ENCODE measurements at regions not wholly inside any gene's neighbourhood (a gene's known extent, or its start where the extent isn't known, plus 50 kb on each side); places are given as distances from the start of the nearest gene placed in this dataset.

DNA sequence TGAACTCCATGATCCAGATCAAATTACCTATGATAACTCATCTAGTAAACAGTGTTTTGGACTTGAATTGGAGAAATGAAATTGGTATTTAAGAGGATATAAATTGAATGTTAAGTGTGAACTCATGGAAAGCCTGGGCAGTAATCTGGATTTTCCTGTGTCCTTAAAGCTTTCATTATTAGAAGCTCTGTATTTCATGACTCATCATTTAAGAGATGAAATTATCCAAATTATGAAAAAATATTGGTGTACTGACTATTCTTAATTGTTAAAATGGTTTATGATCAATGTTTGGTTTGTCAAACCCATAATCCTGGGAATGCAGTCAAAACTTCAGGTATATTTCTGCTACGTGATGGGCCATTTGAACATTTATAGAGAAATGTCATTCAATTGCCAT is 332.2 kb upstream of the ST6GAL2 start:
- CTCF ChIA-PET: no interaction called here
- Mint-ChIP-seq H3K9me3 (no peaks in the 10 kb centered on the region), H3K27ac (no peak overlapping the region), H3K27me3 (no peaks in the 10 kb centered on the region), H3K4me1 (no peaks in the 10 kb centered on the region), H3K4me3 (no peak overlapping the region), H3K36me3 (no peaks in the 10 kb centered on the region)
- DNase-seq: no peak

DNA sequence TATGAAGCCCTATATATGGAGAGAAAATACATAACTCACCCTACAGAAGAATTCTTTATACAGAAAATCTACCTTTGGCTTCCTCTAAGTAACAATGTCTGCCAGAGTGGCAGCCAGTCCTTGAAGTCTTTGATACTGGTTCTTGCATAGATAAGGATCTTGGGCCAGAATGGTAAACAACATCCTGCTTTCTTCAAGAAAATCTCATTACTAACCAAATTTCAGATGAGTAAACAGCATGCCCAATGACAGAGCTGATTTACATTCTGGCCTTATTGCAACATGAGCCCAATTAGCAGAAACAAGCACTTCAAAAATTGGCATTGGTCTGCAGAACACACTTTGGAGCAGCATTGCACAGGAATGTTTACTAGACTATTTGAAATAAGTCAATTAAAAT is 336.5 kb upstream of the ST6GAL2 start:
- no peak for DNase-seq
- CTCF ChIA-PET: no interaction called here
- H3K27me3 Mint-ChIP-seq: no peaks in the 10 kb centered on the region
- no peaks in the 10 kb centered on the region for H3K4me1 Mint-ChIP-seq
- H3K9me3 Mint-ChIP-seq: no peaks in the 10 kb centered on the region
- H3K4me3 Mint-ChIP-seq: no peak overlapping the region
- H3K27ac Mint-ChIP-seq: no peak overlapping the region
- H3K36me3 Mint-ChIP-seq: no peaks in the 10 kb centered on the region

DNA sequence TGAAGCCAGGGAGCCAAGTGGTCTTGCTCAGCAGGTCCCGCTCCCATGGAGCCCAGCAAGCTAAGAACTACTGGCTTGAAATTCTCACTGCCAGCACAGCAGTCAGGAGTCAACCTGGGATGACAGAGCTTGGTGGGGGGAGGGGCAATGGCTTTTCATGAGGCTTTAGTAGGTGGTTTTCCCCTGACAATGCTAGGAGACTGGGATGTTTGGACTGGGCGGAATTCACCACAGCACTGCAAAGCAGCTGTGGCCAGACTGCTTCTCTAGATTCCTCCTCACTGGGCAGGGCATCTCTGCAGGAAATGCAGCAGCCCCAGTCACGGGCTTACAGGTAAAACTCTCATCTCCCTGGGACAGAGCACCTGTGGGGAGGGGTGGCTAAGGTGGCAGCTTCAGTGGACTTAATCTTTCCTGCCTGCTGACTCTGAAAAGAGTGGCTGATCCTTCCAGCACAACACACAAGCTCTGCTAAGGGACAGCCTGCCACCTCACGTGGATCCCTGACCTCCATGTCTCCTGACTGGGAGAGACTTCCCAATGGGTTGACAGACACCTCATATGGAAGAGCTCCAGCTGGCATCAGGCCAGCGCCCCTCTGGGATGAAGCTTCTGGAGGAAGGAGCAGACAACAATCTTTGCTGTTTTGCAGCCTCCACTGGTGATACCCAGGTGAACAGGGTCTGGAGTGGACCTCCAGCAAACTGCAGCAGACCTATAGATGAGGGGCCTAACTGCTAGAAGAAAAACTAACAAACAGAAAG is 349.7 kb upstream of the ST6GAL2 start:
- no peaks in the 10 kb centered on the region for H3K36me3 Mint-ChIP-seq
- DNase-seq: no peak
- no peaks in the 10 kb centered on the region for H3K4me1 Mint-ChIP-seq
- no peaks in the 10 kb centered on the region for H3K9me3 Mint-ChIP-seq
- H3K27me3 Mint-ChIP-seq: no peaks in the 10 kb centered on the region
- H3K4me3 Mint-ChIP-seq: no peak overlapping the region
- no peak overlapping the region for H3K27ac Mint-ChIP-seq
- CTCF ChIA-PET: no interaction called here

DNA sequence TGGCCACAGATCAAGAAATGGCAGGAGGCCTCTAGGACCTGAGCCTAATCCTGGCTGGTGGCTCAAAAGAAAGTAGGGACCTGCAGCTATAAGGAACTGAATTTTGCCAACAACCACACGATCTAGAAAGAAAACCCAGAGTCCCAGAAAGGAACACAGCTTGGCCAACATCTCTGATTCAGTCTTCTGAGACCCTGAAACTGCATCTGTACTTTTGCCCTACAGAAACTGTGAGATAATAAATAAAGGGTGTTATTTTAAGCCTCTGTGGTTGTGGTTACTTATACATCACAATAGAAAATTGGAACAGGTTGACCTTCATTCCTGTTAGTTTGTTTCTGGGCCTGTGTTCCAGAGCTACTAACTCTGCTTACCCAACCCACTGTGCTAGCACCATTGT is 356.8 kb upstream of the ST6GAL2 start:
- Mint-ChIP-seq H3K36me3 (no peaks in the 10 kb centered on the region), H3K4me3 (no peak overlapping the region), H3K27me3 (no peaks in the 10 kb centered on the region), H3K27ac (no peak overlapping the region), H3K4me1 (no peaks in the 10 kb centered on the region), H3K9me3 (no peaks in the 10 kb centered on the region)
- CTCF ChIA-PET: no interaction called here
- no peak for DNase-seq

DNA sequence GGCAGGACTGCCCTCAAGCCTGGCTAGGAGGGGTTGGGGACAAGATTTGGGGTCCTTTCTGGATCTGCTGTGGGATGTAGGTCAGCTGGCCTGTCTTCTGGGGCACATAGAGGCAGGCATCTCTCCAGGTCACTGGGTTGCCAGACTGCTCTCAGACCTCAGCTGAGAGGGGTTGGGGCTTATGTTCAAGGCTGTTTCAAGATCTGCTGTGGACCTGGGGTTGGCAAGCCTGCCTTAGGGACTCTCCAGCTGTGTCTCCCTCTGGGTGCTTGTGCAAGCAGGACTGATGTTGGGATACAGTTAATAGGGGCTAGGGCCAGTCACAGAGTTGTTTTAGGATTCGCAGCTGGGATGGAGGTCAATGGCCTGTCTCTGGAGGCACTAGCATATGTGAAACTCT is 363.0 kb upstream of the ST6GAL2 start:
- H3K36me3 Mint-ChIP-seq: no peaks in the 10 kb centered on the region
- DNase-seq: no peak
- H3K27me3 Mint-ChIP-seq: no peaks in the 10 kb centered on the region
- H3K4me1 Mint-ChIP-seq: no peaks in the 10 kb centered on the region
- H3K4me3 Mint-ChIP-seq: no peak overlapping the region
- CTCF ChIA-PET: no interaction called here
- no peak overlapping the region for H3K27ac Mint-ChIP-seq
- H3K9me3 Mint-ChIP-seq: no peaks in the 10 kb centered on the region

DNA sequence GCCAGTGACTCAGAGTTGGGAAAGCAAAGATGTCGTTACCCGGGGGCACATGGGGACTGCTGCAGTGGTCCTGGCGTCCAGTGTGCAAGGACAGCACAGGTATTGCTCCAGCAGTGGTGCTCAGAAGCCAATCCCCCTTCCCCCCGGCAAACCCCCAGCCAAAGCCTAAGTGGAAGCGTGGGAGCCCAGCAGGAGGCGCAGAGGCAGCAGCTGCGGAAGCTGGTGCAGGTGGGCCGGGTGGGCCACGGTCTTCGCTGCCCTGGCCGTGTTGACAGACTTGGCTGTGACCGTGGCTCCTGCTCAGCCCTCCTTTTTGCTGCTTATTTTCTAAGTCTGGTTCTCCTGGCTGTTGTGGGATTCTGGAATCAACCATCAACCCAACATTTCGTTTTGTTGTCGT is 369.8 kb upstream of the ST6GAL2 start:
- no peak overlapping the region for H3K4me3 Mint-ChIP-seq
- H3K4me1 Mint-ChIP-seq: no peaks in the 10 kb centered on the region
- H3K36me3 Mint-ChIP-seq: no peaks in the 10 kb centered on the region
- no peak for DNase-seq
- peaks cover 2% of the 10 kb centered on the region for H3K9me3 Mint-ChIP-seq
- H3K27me3 Mint-ChIP-seq: no peaks in the 10 kb centered on the region
- no peak overlapping the region for H3K27ac Mint-ChIP-seq
- CTCF ChIA-PET: no interaction called here

DNA sequence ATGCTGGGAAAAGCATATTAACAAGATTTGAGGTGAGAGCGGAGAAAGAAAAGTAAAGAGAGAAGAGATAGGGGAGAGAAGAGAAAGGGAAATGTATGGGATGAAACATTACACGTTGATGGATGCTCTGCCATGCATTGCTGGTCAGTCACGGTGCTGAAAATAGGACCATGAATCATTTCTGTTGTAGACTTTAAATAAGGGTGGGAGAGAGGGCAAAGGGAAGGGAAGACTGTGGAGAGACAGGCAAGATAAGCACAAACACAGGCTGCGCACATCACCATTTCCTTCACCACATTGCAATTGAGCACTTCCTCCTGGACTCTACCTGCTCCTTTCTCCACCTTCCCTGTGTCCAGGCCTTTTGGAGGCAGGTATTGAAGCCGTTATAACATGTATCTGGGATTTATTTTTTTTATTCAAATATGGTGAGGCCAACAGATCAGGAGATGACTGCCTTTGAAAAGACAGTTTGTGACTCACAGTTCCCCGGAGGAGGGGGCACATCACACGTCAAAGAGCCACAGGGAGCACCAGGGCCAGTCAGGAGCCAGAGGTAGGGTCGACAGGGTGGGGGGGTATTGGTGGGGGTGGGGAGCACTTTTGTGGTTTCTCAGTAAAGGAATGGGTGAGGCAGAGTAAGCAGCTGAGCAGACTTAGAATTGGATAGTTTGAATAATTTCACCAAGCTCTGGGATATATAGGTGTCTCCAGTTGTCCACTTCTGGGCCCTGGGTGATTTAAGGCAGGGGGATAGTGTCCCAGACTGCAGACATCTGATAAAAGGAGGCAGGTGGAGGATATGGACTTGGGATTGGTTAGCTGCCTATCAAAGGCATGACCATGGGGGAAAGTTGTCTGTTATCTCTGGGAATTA is 372.8 kb upstream of the ST6GAL2 start:
- Mint-ChIP-seq H3K27ac (no peak overlapping the region), H3K36me3 (no peaks in the 10 kb centered on the region), H3K9me3 (peaks cover 2% of the 10 kb centered on the region), H3K27me3 (no peaks in the 10 kb centered on the region), H3K4me3 (no peak overlapping the region), H3K4me1 (no peaks in the 10 kb centered on the region)
- no peak for DNase-seq
- CTCF ChIA-PET: no interaction called here

- Mint-ChIP-seq H3K27me3 (no peaks in the 10 kb centered on the region), H3K4me1 (no peaks in the 10 kb centered on the region), H3K9me3 (peaks cover 2% of the 10 kb centered on the region), H3K36me3 (no peaks in the 10 kb centered on the region), H3K4me3 (no peak overlapping the region), H3K27ac (no peak overlapping the region)
- no peak for DNase-seq
- CTCF ChIA-PET: no interaction called here
Observed at GRCh38 chr2:107259408-107260195, 373.6 kb upstream of the ST6GAL2 start.

DNA sequence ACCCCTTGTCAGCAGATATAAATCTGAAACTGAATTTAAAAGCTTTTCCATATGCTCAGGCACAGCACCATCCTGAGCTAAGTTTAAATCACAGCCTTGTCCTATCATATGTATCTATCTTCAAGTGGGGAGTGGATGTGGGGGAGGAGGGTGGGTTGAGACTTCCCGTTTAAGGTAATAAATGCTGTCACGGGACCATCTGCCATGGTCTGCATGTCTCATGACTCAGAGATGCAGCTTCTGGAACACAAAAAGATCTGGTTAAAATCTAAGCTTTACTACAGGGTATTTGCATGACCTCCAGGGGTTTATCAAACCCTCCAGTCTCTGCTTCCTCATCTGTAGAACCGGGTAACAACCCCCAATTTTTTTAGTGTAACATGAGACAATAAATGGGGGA is 377.7 kb upstream of the ST6GAL2 start:
- no peaks in the 10 kb centered on the region for H3K4me1 Mint-ChIP-seq
- no peaks in the 10 kb centered on the region for H3K27me3 Mint-ChIP-seq
- CTCF ChIA-PET: no interaction called here
- no peak for DNase-seq
- H3K27ac Mint-ChIP-seq: no peak overlapping the region
- no peaks in the 10 kb centered on the region for H3K9me3 Mint-ChIP-seq
- no peak overlapping the region for H3K4me3 Mint-ChIP-seq
- H3K36me3 Mint-ChIP-seq: no peaks in the 10 kb centered on the region

DNA sequence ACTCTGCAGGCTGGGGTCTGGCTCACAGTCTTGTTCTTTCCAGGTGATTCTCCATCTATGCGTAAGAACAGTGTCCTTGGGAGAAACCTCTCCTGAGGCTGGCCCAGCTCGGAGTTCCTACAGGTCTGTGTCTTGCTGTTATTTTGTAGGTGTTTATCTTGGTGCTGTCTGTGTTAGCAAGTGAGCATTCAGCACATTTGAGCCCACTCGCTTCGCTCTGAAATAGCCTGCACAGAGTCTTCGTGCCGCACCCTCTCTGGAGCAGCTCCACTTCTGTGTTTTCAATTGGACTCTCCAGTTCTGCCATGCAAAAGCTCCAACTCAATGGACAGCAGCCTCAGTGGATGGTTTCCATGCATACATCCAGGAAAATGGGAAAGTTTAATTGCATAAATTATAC is 378.2 kb upstream of the ST6GAL2 start:
- CTCF ChIA-PET: no interaction called here
- H3K9me3 Mint-ChIP-seq: no peaks in the 10 kb centered on the region

DNA sequence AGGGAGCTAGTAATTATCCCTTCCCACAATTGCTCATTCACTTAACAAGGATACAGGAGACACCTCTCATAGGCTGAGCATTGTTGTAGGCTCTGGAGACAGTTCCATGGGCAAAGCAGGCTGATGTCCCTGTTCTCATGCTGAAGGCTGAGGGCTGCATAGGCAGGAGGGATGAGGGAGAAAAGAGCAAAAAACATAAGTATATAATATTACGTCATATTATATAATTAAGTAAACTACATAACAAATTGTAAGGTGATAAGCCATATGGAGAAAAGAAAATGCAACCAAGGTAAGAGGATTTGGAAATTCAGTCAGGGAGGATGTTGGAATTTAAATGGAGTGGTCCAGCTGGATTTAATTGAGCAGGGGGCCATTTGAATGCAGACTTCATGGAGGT is 380.6 kb upstream of the ST6GAL2 start:
- Mint-ChIP-seq H3K9me3 (no peaks in the 10 kb centered on the region), H3K4me3 (no peak overlapping the region), H3K27me3 (no peaks in the 10 kb centered on the region), H3K4me1 (no peaks in the 10 kb centered on the region), H3K36me3 (no peaks in the 10 kb centered on the region), H3K27ac (no peak overlapping the region)
- no peak for DNase-seq
- CTCF ChIA-PET: no interaction called here

More for the DNA sequence above, 378.2 kb upstream of the ST6GAL2 start:
- H3K27me3 Mint-ChIP-seq: no peaks in the 10 kb centered on the region
- H3K27ac Mint-ChIP-seq: no peak overlapping the region
- H3K4me3 Mint-ChIP-seq: no peak overlapping the region
- H3K36me3 Mint-ChIP-seq: no peaks in the 10 kb centered on the region
- no peak for DNase-seq
- no peaks in the 10 kb centered on the region for H3K4me1 Mint-ChIP-seq

GRCh38 chr2:107267086-107267485 is 381.1 kb upstream of the ST6GAL2 start:
- Mint-ChIP-seq H3K36me3 (no peaks in the 10 kb centered on the region), H3K9me3 (no peaks in the 10 kb centered on the region), H3K4me3 (no peak overlapping the region), H3K4me1 (no peaks in the 10 kb centered on the region), H3K27ac (no peak overlapping the region), H3K27me3 (no peaks in the 10 kb centered on the region)
- DNase-seq: no peak
- CTCF ChIA-PET: no interaction called here

GRCh38 chr2:107276034-107276433 is 390.1 kb upstream of the ST6GAL2 start:
- no peaks in the 10 kb centered on the region for H3K4me1 Mint-ChIP-seq

GRCh38 chr2:107278672-107279071 is 392.7 kb upstream of the ST6GAL2 start:
- Mint-ChIP-seq H3K27me3 (no peaks in the 10 kb centered on the region), H3K36me3 (no peaks in the 10 kb centered on the region), H3K4me3 (no peak overlapping the region), H3K27ac (no peak overlapping the region), H3K4me1 (no peaks in the 10 kb centered on the region), H3K9me3 (no peaks in the 10 kb centered on the region)
- no peak for DNase-seq
- CTCF ChIA-PET: no interaction called here

More at GRCh38 chr2:107276034-107276433, 390.1 kb upstream of the ST6GAL2 start:
- Mint-ChIP-seq H3K9me3 (peaks cover 3% of the 10 kb centered on the region), H3K36me3 (no peaks in the 10 kb centered on the region), H3K27ac (no peak overlapping the region), H3K4me3 (no peak overlapping the region), H3K27me3 (no peaks in the 10 kb centered on the region)
- CTCF ChIA-PET: no interaction called here
- DNase-seq: no peak
